GM12878 (cell line): ENCODE measurements at regions not wholly inside any gene's neighbourhood (a gene's known extent, or its start where the extent isn't known, plus 50 kb on each side); places are given as distances from the start of the nearest gene placed in this dataset.

Source experiments
- BCL11A ChIP-seq: IDR thresholded peaks from 2 replicates; pipeline ENCODE4 v1.6.1; 2011; ENCODE audit warnings: low read depth, low read length
- BMI1 ChIP-seq: fragments of 450-650 bp; IDR thresholded peaks from 2 replicates; pipeline ENCODE4 v1.6.1; 2016; ENCODE audit warnings: mild to moderate bottlenecking, moderate library complexity, borderline replicate concordance
- CEBPB ChIP-seq, 2 experiments: fragments of 150-350 bp in 1 of 2; IDR thresholded peaks; 2 replicates each; pipeline ENCODE4 v1.6.1; 2012 to 2014; ENCODE audit warnings: low read depth in 2 of 2, low read length in 2 of 2, borderline replicate concordance in 1 of 2, inconsistent platforms in 1 of 2
- FOXM1 ChIP-seq: IDR thresholded peaks from 2 replicates; pipeline ENCODE4 v1.6.1; 2012; ENCODE audit warnings: low read depth, mild to moderate bottlenecking, inconsistent platforms, low read length, moderate library complexity
- GABPA ChIP-seq: IDR thresholded peaks from 2 replicates; pipeline ENCODE4 v1.6.1; 2014; ENCODE audit warnings: antibody characterized with exemption, low read depth, mild to moderate bottlenecking, inconsistent platforms
- POLR2AphosphoS5 ChIP-seq: IDR thresholded peaks from 2 replicates; pipeline ENCODE4 v1.6.1; 2011; ENCODE audit warnings: mild to moderate bottlenecking, low read length, inconsistent platforms
- SIN3A ChIP-seq: IDR thresholded peaks from 2 replicates; pipeline ENCODE4 v1.6.1; 2012; ENCODE audit warnings: low read depth, low read length, improper control_type of control experiment
- SREBF1 ChIP-seq: IDR thresholded peaks from 2 replicates; pipeline ENCODE4 v1.6.1; 2012; ENCODE audit warnings: mild to moderate bottlenecking, low read length
- SREBF2 ChIP-seq: IDR thresholded peaks from 2 replicates; pipeline ENCODE4 v1.6.1; 2012; ENCODE audit warnings: mild to moderate bottlenecking, low read length
- ZBED1 ChIP-seq: IDR thresholded peaks from 2 replicates; pipeline ENCODE4 v1.6.1; 2016; ENCODE audit warnings: borderline replicate concordance
- TF ChIP-seq, protein P1 (sequence below): IDR thresholded peaks from 2 replicates; pipeline ENCODE4 v1.6.1; 2012; ENCODE audit warnings: low read depth, low read length, improper control_type of control experiment
- TF ChIP-seq, protein P2 (sequence below): IDR thresholded peaks from 2 replicates; pipeline ENCODE4 v1.6.1; 2012; ENCODE audit warnings: mild to moderate bottlenecking, low read depth, low read length
- TF ChIP-seq, protein P3 (sequence below), 3 experiments: IDR thresholded peaks in 2 of 3; conservative IDR thresholded peaks in 1 of 3; 2 replicates each; pipeline ENCODE4 v1.5.1; 2011; ENCODE audit warnings: low read depth in 3 of 3, low read length in 3 of 3, mild to moderate bottlenecking in 3 of 3, control low read depth in 2 of 3, moderate library complexity in 2 of 3, inconsistent platforms in 1 of 3, mixed read lengths in 1 of 3; ENCODE audit not compliant: control insufficient read depth in 2 of 3, insufficient read depth in 1 of 3; ENCODE audit errors: extremely low read depth in 1 of 3
- TF ChIP-seq, protein P4 (sequence below): IDR thresholded peaks from 2 replicates; pipeline ENCODE4 v1.6.1; 2011; ENCODE audit warnings: low read depth, mild to moderate bottlenecking, low read length, moderate library complexity, borderline replicate concordance; ENCODE audit errors: extremely low read depth

DNA sequence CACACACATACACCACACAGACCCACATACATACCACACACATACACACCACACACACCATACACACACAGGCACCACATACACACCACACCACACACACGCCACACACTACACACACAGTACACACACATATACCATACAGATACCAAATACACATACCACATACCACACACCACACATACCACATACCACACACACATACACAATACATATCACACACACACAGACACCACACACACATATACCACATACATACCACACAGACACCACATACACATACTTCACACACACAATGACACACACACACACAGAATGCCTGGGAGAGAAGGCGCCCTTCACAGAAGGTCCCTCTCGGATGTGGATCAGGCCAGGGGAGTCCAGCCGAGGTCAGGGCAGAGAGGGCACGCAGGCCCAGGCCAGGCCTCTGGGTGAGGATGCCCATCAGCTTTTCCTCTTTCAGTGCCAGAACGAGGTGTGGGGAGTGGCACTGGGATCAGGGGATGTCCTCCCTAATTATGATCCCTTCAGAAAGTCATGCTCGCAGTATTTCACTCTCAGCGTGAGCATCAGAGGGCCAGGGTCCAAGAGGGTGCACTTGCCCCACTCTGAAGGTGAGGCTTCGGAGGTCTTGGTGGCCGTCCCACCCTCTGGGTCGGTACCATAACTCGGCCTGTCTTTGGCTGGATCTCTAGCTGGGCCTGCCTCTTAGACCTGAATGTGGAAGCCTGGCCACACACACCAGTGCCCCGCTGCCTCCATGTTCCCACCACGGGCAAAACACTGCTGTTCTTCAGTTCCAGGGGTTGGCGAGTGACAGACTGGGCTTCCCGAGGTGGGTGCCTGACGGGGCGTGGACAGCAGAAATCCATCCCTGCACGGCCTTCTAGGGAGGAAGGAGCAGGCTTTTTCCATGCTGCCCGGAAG, 70.6 kb upstream of the ODC1 start:
- TF ChIP-seq, protein P1, sequence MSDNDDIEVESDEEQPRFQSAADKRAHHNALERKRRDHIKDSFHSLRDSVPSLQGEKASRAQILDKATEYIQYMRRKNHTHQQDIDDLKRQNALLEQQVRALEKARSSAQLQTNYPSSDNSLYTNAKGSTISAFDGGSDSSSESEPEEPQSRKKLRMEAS: no peak
- TF ChIP-seq, protein P2, sequence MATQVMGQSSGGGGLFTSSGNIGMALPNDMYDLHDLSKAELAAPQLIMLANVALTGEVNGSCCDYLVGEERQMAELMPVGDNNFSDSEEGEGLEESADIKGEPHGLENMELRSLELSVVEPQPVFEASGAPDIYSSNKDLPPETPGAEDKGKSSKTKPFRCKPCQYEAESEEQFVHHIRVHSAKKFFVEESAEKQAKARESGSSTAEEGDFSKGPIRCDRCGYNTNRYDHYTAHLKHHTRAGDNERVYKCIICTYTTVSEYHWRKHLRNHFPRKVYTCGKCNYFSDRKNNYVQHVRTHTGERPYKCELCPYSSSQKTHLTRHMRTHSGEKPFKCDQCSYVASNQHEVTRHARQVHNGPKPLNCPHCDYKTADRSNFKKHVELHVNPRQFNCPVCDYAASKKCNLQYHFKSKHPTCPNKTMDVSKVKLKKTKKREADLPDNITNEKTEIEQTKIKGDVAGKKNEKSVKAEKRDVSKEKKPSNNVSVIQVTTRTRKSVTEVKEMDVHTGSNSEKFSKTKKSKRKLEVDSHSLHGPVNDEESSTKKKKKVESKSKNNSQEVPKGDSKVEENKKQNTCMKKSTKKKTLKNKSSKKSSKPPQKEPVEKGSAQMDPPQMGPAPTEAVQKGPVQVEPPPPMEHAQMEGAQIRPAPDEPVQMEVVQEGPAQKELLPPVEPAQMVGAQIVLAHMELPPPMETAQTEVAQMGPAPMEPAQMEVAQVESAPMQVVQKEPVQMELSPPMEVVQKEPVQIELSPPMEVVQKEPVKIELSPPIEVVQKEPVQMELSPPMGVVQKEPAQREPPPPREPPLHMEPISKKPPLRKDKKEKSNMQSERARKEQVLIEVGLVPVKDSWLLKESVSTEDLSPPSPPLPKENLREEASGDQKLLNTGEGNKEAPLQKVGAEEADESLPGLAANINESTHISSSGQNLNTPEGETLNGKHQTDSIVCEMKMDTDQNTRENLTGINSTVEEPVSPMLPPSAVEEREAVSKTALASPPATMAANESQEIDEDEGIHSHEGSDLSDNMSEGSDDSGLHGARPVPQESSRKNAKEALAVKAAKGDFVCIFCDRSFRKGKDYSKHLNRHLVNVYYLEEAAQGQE: no peak
- TF ChIP-seq BCL11A: no peak
- TF ChIP-seq CEBPB (IDR thresholded peaks at IDR 0.05; ENCODE audit: borderline replicate concordance in 1 of 2, low read depth in 2 of 2, low read length in 2 of 2): no peak
- TF ChIP-seq GABPA: no peak
- TF ChIP-seq, protein P3, sequence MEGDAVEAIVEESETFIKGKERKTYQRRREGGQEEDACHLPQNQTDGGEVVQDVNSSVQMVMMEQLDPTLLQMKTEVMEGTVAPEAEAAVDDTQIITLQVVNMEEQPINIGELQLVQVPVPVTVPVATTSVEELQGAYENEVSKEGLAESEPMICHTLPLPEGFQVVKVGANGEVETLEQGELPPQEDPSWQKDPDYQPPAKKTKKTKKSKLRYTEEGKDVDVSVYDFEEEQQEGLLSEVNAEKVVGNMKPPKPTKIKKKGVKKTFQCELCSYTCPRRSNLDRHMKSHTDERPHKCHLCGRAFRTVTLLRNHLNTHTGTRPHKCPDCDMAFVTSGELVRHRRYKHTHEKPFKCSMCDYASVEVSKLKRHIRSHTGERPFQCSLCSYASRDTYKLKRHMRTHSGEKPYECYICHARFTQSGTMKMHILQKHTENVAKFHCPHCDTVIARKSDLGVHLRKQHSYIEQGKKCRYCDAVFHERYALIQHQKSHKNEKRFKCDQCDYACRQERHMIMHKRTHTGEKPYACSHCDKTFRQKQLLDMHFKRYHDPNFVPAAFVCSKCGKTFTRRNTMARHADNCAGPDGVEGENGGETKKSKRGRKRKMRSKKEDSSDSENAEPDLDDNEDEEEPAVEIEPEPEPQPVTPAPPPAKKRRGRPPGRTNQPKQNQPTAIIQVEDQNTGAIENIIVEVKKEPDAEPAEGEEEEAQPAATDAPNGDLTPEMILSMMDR (IDR thresholded peaks at IDR 0.05 in 2 of 3, conservative IDR thresholded peaks at IDR 0.05 in 1 of 3; ENCODE audit: control insufficient read depth in 2 of 3, extremely low read depth in 1 of 3, insufficient read depth in 1 of 3, low read depth in 3 of 3, low read length in 3 of 3): no peak
- TF ChIP-seq SREBF2: no peak
- TF ChIP-seq POLR2AphosphoS5: no peak
- TF ChIP-seq SIN3A: no peak
- TF ChIP-seq FOXM1: no peak
- TF ChIP-seq ZBED1: no peak
- no peak for TF ChIP-seq BMI1
- TF ChIP-seq, protein P4, sequence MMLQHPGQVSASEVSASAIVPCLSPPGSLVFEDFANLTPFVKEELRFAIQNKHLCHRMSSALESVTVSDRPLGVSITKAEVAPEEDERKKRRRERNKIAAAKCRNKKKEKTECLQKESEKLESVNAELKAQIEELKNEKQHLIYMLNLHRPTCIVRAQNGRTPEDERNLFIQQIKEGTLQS: no peak
- no peak for TF ChIP-seq SREBF1
